Right atrium auricular region (tissue), 2 donors: ENCODE measurements at regions not wholly inside any gene's neighbourhood (a gene's known extent, or its start where the extent isn't known, plus 50 kb on each side); places are given as distances from the start of the nearest gene placed in this dataset.

Source experiments
- DNase-seq: peaks from one replicate; pipeline ENCODE4 v3.0.0-alpha.2; 2019; ENCODE audit warnings: low spot score
- H3K27ac ChIP-seq, 2 donors: fragments of 200-600 bp; sonication (generic); 1 replicate in 1 of 2; 2 replicates in 1 of 2; pipeline ENCODE4 v1.5.1; 2016 to 2019
- H3K27me3 ChIP-seq, 2 donors: fragments of 200-600 bp; sonication (generic); one replicate each; pipeline versions ENCODE4 v1.5.1 to v1.6.0; 2017 to 2019
- H3K36me3 ChIP-seq: fragments of 200-600 bp; sonication (generic); one replicate; pipeline ENCODE4 v1.5.1; 2016
- H3K4me1 ChIP-seq, 2 donors: fragments of 200-600 bp; sonication (generic); one replicate each; pipeline versions ENCODE4 v1.5.1 to v1.6.0; 2017 to 2019
- H3K4me3 ChIP-seq, 2 donors: fragments of 200-600 bp; sonication (generic); 1 replicate in 1 of 2; 2 replicates in 1 of 2; pipeline ENCODE4 v1.5.1; 2017 to 2019; ENCODE audit warnings: mild to moderate bottlenecking in 1 of 2, moderate library complexity in 1 of 2
- H3K9me3 ChIP-seq, 2 donors: fragments of 200-600 bp; sonication (generic); one replicate each; pipeline ENCODE4 v1.5.1; 2019
- CTCF ChIP-seq, 2 donors: fragments of 200-600 bp; sonication (generic); IDR thresholded peaks; one replicate each; pipeline ENCODE4 v1.5.1; 2019; ENCODE audit warnings: antibody characterized with exemption in 2 of 2

GRCh38 chr11:134761386-134761785 is 349.3 kb upstream of the B3GAT1 start:
- DNase-seq = peak; percentile 36
- no peak overlapping the region for H3K4me3 ChIP-seq

DNA sequence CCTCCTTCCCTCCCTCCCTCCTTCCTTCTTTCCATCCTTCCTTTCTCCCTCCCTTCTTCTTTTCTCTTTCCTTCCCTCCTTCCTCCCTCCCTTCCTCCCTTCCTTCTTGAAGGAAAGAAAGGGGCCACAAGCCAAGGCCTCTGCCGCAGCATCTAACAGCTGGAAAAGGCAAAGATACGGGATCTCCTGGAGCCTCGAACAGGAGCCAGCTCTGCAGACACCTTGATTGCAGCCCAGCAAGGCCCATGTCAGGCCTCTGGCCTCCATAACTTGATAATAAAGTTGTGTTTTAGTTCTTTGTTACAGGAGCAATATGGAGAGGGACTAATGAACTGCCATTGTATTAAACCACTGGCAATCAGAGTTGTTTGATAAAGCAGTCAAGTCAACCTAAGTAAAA is 348.9 kb upstream of the B3GAT1 start:
- no peak overlapping the region for H3K27ac ChIP-seq

More at GRCh38 chr11:134761386-134761785, 349.3 kb upstream of the B3GAT1 start:
- H3K4me1 ChIP-seq = no peaks in the 10 kb centered on the region
- no peaks in the 10 kb centered on the region for H3K36me3 ChIP-seq
- no peaks in the 10 kb centered on the region for H3K27me3 ChIP-seq
- no peak for TF ChIP-seq CTCF (IDR thresholded peaks at IDR 0.05)
- H3K27ac ChIP-seq = no peak overlapping the region
- no peaks in the 10 kb centered on the region for H3K9me3 ChIP-seq

DNA sequence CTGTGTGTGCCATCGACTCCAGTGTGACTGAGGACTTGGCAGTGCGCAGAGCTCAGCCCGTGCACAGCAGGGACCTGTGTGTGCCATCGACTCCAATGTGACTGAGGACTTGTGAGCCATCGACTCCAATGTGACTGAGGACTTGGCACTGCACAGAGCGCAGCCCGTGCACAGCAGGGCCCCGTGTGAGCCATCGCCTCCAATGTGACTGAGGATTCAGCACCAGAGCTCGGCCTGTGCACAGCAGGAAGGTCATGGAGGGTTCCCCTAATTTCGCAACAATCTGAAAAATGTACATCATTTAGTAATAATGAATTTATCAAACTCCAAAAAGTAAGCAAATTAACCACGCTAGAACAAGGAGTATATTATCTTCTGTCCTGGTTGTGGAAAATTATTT is 348.3 kb upstream of the B3GAT1 start:
- Histone ChIP-seq H3K27ac (no peak overlapping the region), H3K9me3 (no peaks in the 10 kb centered on the region), H3K4me3 (no peak overlapping the region), H3K4me1 (no peaks in the 10 kb centered on the region), H3K27me3 (no peaks in the 10 kb centered on the region), H3K36me3 (no peaks in the 10 kb centered on the region)
- no peak for TF ChIP-seq CTCF (IDR thresholded peaks at IDR 0.05)
- DNase-seq = no peak

More for the DNA sequence above, 348.9 kb upstream of the B3GAT1 start:
- H3K4me3 ChIP-seq = no peak overlapping the region
- no peaks in the 10 kb centered on the region for H3K36me3 ChIP-seq
- no peak for DNase-seq
- no peaks in the 10 kb centered on the region for H3K4me1 ChIP-seq
- no peaks in the 10 kb centered on the region for H3K27me3 ChIP-seq
- TF ChIP-seq CTCF (IDR thresholded peaks at IDR 0.05) = no peak
- no peaks in the 10 kb centered on the region for H3K9me3 ChIP-seq

GRCh38 chr11:134759855-134760254 is 347.8 kb upstream of the B3GAT1 start:
- H3K27me3 ChIP-seq = no peaks in the 10 kb centered on the region
- no peaks in the 10 kb centered on the region for H3K9me3 ChIP-seq
- no peak overlapping the region for H3K4me3 ChIP-seq
- no peak for TF ChIP-seq CTCF (IDR thresholded peaks at IDR 0.05)
- H3K27ac ChIP-seq = no peak overlapping the region
- DNase-seq = peak; percentile 13
- no peaks in the 10 kb centered on the region for H3K36me3 ChIP-seq
- no peaks in the 10 kb centered on the region for H3K4me1 ChIP-seq

DNA sequence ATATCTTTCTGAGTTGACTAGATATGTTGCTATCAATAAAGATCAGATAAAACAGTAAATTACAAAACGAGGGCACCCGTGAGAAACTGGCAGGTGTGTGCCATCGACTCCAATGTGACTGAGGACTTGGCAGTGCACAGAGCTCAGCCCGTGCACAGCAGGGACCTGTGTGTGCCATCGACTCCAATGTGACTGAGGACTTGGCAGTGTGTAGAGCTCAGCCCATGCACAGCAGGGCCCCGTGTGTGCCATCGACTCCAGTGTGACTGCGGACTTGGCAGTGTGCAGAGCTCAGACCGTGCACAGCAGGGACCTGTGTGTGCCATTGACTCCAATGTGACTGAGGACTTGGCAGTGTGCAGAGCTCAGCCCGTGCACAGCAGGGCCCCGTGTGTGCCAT is 347.2 kb upstream of the B3GAT1 start:
- no peak for TF ChIP-seq CTCF (IDR thresholded peaks at IDR 0.05)
- H3K36me3 ChIP-seq = no peaks in the 10 kb centered on the region
- H3K27ac ChIP-seq = no peak overlapping the region
- no peaks in the 10 kb centered on the region for H3K27me3 ChIP-seq
- no peaks in the 10 kb centered on the region for H3K4me1 ChIP-seq
- peak; percentile 23 for DNase-seq
- no peak overlapping the region for H3K4me3 ChIP-seq
- H3K9me3 ChIP-seq = no peaks in the 10 kb centered on the region

DNA sequence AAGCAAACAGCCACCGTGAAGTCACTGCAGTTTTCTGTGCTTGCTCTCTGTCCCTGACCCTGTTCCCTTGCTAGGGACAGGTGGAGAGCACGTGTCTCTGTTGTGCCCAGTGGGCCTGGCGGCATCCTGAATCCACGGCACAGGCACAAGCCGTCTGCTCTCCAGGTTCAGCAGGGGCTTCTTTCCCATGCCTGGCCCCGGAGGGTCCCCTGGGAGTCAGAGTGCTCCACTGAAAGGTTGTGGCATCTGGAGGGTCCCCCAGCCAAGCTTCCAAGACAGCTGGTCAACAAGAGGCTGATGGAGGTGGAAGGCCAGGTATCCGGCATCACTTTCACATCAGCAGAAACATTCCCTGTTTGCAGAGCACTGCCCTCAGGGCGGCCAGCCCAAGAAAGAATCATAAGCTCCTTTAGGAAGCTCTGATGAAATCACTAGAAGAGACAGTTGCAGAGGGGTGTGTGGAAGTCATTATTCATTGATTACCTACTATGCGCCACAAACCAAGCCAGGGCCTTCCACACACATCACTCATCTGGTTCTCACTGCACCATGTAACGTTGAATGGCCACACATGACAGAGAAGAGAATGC is 346.4 kb upstream of the B3GAT1 start:
- Histone ChIP-seq H3K4me3 (no peak overlapping the region), H3K27me3 (no peaks in the 10 kb centered on the region), H3K4me1 (no peaks in the 10 kb centered on the region), H3K36me3 (no peaks in the 10 kb centered on the region), H3K27ac (no peak overlapping the region), H3K9me3 (no peaks in the 10 kb centered on the region)
- DNase-seq = peak; percentile 42
- no peak for TF ChIP-seq CTCF (IDR thresholded peaks at IDR 0.05)
